ENCODE measurements at regions not wholly inside any gene's neighbourhood (a gene's known extent, or its start where the extent isn't known, plus 50 kb on each side); places are given as distances from the start of the nearest gene placed in this dataset.
"Not testable (repeated sequence)": the region's sequence is repeated elsewhere in the genome, so short reads cannot be mapped to it uniquely, and the experiment has no call there.

DNA sequence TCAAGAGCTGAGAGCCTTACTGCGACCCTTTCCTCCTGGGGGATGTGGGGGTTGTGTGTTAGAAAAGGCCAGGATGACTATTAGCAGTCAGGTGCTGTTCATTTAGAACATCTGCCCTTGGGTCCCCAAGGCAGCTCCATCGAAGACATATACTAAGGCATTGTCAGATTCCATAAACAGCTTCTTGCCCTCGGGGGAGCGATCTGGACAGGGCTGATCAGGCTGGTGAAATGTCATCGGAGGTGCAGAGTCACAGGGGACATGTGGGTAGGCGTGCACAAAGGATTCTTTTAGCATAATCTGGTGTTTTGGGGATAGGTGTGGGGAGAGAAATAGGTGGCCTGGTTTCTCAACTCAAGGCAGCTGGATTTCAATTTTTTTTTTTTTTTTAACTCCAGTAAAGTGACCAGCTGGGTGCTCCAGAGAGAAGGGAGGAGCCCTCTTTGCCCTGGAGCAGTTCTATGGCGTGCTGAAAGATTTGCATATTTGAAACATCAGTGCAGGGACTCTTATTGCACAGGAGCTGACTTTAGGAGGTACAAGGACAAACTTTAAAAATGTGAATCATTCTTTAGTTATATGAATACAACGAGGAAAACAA, 160.1 kb downstream of the SUDS3 start:
- no peak for DNase-seq (ENCODE audit: low read depth in 2 of 2)

DNA sequence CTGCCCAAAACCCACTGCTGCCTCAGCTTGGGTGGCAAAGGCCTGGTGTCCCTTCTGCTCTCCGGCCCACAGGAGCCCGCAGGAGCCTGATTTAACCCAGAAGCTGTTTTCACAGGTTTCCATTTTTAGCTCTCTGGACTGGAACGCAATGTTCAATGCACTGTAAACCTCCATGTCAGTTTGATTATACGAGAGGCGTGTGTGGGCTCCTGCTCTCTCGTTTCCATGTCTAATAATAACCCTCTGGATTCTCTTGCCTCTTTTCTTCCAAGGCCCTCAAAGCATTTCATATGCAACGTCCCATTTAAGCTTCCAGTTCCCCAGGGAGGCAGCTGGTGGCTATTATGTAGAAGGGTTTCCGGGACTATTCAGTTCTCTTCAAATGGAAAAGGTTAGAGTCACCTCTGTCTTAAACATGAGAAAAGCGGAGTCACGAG, 161.1 kb downstream of the SUDS3 start:
- no peak for DNase-seq (ENCODE audit: low read depth in 2 of 2)

DNA sequence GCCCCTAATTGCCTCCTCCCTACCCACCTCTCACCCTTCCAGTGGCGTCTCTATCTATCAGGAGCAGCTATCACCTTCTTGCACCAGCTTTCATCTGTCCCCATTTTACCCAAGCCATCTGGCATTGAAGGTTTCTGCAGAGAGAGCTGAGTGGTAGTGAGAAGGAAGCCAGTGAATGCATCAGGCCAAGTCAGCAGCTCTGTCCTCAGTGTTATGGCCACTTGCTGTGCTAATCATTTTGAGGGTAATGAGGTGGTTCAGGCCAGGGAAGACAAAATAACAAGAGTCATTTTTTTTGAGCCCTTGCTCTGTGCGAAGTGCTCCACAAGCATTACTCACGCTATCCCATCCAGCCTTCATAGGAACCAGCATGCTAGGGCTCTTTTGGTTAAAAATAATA, 164.7 kb downstream of the SUDS3 start:
- DNase-seq (ENCODE audit: low read depth in 2 of 2): no peak

DNA sequence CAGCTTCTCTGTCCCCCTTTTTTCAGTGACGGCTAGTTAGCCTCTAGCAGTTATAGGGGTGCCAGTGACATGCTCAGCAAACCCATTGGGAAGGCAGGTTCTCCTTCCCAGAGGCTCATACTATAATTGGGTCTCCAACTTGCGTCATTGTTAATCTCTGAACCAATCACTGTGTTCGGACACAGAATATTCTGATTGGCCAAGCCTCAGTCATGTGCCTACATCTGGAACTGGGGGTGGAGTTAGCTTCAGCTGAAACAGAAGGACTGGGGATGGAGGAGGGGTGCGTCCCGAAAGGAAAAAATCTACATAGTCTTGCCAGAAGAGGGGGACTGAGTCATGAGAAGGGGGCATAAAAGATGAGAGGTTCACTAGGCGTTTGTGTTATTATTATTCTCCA, 165.6 kb downstream of the SUDS3 start:
- no peak for DNase-seq (ENCODE audit: low read depth in 2 of 2)

DNA sequence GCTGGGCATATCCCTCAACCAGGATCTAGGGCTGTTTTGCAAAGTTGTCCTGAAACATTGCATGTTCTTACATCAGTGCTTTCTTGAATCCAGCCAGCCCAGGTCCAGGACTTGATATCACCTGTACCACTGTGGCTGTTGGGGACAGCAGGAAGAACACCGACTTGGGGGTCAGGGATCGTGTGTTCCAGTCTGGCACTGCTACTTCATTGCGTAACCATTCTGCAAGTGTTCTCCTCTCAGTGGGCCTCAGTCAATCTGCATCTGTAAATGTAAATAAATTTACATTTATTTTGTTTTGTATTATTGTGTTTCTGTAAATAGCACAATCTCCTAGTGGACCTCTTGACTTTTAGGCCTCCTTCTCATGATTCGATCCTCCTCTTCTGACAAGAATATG, 167.3 kb downstream of the SUDS3 start:
- DNase-seq (ENCODE audit: low read depth in 2 of 2): no peak

DNA sequence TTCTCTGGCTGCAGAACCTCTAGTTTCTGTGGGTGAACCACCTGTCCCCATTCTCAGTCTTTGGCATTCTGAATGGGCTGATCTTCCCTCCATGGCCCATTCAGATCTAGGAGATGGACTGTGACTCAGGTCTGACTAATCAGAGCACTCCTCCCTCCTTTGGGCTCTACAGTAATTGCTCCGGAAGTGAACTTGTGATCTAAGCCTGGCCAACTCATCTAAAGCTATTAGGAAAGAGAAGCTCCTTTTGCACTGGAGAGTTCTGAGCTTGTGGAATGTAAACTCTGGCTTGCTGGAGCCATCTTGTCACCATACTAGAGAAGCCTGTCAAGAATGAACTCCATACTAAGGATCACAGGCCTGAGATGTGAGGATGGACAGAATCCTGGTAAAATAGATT, 168.2 kb downstream of the SUDS3 start:
- DNase-seq (ENCODE audit: low read depth in 2 of 2): no peak

DNA sequence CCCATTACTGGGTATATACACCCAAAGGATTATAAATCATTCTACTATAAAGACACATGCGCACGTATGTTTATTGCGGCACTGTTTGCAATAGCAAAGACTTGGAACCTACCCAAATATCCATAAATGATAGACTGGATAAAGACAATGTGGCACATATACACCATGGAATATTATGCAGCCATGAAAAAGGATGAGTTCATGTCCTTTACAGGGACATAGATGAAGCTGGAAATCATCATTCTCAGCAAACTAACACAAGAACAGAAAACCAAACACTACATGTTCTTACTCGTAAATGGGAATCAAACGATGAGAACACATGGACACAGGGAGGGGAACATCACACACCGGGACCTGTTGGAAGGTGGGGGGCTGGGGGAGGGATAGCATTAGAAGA, 171.3 kb downstream of the SUDS3 start:
- not testable (repeated sequence) for DNase-seq (ENCODE audit: low read depth in 2 of 2)

DNA sequence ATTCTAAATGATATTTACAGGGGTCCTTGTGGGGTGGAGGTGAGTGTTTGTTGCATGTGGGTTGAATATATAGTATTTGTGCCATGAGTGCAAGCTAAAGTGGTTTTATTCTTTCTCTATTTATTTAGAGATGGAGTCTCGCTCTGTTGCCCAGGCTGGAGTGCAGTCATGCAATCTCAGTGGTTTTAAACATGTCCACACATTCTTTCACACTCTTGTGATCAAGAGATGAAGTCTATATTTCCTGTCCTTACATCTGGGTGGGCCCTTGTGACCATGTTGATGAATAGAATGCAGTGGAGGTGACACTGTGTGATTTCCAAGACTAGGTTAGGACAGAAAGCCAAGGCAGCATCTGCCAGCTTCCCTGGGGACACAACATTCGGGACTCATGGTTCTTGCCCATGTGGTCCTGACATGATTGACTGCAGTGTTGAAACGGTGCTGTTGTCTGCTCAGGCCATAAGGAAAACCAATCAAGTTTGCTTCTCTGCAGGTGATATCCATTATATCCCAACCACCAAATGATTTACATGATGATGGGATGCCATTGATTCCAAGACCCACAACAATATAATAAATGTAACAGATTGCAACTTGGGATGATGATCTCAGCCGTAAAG, 172.6 kb downstream of the SUDS3 start:
- no peak for DNase-seq (ENCODE audit: low read depth in 2 of 2)

DNA sequence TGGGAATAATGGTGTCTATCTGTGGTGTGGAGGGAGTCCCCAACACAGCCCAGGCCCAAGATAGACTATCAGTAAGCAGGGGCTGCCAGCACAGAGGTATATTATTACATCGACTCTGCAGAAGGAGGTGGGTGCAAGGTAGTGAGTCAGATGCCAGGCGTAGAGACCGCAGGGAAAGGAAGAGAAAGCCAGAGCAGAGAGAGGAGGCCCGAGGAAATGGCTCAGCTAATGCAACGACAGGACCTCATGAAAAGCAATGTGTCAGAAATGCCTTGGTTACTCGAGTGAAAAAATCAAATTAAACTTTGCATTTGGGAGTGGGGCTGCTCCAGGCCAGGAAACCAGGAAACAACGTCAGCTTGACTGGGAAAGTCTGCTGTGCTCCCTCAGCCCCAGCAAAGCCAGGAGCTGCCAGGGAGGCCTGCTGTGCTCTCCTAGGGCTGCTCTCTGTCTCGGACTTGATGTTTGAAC, 173.2 kb downstream of the SUDS3 start:
- no peak for DNase-seq (ENCODE audit: low read depth in 2 of 2)

DNA sequence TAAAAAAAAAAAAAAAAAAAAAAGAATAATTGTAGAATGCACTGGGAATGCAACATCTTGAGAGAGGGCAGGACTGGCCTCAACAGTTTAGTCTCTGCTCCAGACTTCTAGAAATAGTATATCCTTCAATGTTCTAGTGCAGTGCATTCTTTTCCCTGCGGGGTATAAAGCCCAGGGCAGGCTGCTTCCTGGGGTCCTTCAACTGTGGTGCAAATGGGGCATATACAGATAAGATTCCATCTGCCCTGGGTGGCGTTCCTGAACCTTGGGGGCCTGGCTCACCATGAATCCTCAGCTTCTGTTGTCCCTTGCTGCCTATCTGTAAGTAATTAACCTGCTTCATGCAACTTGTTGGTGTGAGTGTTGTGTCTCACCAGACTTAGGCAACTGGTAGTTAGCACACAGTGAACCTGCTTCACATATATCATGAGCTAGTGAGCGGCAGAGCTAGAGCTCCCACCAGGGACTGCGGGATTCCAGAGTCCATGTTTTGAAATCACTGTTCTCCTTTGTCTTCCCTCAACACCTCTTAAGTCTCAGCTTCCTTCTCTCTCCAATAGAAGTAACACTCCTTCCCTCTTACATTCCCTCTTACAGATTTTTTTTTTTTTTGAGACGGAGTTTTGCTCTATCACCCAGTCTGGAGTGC, 177.6 kb downstream of the SUDS3 start:
- DNase-seq (ENCODE audit: low read depth in 2 of 2): no peak

DNA sequence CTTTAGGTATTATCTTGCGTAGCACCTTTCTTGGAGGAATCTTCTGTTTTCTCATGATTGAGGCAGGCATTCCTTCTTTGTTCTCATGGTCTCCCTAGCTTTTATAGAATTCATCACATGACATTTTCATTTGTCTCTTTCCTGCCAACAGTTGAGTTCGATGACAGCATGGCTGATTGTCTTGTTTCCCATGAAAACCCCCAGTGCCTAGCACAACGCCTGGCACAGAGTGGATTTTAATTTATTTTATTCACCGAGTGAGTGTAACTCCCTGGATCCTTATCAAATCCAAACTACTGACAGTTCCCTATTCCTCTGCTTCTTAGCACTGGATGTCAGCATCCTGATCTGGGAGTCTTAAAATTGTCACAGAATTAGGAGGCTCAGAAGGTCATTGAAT, 182.6 kb downstream of the SUDS3 start:
- DNase-seq (ENCODE audit: low read depth in 2 of 2): no peak

DNA sequence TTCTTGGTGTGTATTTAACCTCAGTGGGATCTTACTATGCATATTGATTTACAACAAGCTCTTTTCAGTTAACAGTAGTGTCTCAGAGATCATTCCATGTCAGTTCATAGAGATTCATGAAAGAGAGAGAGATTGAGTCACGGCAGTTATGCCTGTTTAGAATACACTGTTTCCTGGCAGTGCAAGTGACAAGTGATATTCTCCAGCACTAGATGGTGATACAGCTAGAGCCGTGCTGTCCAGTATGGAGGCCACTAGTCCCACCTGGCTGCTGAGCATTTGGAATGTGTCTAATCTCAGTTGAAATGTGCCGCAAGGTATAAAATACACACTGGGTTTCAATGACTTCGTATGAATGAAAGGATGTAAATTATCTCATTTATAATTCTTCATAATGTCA, 184.4 kb downstream of the SUDS3 start:
- DNase-seq (ENCODE audit: low read depth in 2 of 2): no peak

DNA sequence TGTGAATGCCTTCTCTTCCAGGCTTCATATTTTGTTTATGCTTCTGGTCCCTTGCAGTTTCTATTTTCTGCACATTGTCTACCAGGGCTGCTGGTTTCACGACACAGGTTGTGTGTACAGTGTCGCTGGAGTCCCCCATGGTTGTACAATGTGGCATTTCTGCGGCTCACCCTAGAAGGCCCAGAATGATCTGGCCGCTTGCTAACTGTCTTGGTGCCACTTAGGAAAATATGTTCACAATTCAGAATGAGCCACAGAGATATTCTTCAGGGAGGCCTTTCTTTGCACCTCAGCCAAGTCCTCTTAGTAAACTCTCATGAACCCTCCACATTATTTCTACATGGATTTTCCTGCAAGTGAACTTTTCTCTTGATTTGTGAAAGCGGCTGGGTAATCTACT, 195.4 kb downstream of the SUDS3 start:
- no peak for DNase-seq (ENCODE audit: low read depth in 2 of 2)

DNA sequence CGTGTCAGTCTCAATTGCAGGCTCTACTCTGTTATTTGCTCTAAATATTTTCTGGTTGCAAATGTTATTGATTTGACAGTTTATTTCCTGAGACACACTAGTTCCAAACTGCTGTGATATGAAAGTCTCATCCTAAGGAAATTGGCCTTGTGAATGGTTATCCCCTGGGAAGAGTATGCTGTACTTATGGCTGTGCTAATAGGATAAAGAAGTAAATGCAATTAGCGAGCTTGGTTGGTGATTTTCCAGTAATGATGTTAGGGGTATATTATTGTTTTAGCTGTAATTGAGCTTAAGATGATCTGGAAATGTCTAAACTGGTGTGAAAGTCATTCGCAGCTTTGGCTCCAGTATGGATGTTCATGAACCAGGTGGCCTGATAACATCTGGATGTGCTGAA, 197.9 kb downstream of the SUDS3 start:
- DNase-seq (ENCODE audit: low read depth in 2 of 2): no peak

DNA sequence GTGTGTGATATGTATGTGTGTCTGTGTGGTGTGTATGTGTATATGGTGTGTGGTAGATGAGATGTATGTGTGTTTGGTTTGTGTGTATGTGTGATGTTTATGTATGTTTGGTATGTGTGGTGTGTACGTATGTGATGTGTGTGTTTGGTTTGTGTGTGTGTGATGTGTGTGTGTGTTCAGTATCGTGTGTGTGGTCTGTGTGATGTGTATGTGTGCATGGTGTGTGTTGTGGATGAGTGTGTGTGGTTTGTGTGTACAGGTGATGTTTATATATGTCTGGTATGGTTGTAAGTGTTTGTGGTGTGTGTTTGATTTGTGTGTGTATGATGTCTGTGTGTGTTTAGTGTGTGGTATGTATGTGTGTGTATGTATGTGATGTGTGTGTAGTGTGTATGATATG, 199.4 kb downstream of the SUDS3 start:
- DNase-seq (ENCODE audit: low read depth in 2 of 2): no peak

DNA sequence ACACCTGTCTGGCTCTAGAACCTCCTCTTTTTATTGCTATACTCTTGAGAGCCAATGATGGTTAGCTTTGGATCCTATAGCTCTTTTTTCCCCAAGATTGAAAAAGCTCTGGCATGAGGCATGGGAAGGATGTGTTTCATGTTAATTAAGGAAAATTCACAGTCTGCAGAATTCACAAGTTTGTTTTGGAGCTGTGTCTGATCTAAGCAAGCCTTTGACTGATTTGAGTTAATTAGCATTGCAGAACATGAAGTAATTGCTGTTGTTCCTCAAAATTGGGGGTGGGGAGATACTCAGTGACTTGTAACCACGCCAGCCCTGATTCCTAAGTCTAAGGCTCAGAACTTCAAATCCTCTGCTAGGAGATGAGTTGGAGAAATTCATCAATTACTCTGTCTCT, 205.0 kb downstream of the SUDS3 start:
- DNase-seq (ENCODE audit: low read depth in 2 of 2): no peak

DNA sequence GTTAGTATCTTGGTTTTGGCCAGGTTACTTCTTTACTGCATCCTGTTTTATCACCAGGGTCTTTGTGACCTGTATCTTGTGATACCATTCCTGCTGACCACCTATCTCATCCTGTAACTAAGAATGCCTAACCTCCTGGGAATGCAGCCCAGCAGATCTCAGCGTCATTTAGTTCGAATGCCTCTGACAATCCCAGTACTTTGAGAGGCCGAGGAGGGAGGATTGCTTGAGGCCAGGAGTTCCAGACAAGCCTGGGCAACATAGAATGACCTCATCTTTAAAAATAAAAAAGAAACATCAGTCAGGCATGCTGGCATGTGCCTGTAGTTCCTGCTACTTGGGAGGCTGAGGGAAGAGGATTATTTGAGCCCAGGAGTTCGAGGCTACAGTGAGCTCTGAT, 206.5 kb downstream of the SUDS3 start:
- no peak for DNase-seq (ENCODE audit: low read depth in 2 of 2)

DNA sequence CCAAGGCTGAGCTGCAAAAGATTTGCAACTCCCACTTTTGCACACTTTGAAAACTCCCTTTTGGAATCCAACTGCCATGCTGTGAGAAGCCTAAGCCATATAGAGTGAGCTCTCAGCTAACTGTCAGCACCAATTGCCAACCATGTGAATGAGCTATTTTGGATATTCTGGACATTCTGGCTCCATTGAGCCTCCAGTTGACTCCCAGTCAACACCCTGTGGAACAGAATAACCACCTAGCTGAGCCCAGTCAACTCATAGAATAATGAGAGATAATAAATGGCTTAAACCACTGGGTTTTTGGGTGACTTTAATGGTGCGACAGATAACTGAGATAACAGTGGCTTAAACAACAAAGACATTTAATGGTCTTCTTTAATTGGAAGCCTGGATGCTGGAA, 210.1 kb downstream of the SUDS3 start:
- DNase-seq (ENCODE audit: low read depth in 2 of 2): no peak

DNA sequence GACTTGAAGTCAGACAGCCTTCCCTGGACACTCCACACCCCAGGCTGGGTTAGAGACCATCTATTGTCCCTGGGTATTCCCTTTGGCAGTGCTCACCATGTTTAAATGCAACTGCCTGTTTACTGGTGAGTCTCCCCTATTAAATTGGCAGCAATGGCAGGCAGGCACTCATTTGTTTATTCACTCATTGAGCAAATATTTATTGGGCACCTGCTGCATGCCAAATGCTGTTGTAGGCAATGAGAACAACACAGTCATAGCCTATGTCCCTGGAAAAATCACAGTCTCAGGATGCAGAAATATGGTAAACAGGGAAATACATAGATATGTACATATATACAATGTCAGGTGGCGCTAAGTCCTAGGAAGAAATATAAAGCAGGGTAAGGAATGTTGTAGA, 212.8 kb downstream of the SUDS3 start:
- DNase-seq (ENCODE audit: low read depth in 2 of 2): no peak

DNA sequence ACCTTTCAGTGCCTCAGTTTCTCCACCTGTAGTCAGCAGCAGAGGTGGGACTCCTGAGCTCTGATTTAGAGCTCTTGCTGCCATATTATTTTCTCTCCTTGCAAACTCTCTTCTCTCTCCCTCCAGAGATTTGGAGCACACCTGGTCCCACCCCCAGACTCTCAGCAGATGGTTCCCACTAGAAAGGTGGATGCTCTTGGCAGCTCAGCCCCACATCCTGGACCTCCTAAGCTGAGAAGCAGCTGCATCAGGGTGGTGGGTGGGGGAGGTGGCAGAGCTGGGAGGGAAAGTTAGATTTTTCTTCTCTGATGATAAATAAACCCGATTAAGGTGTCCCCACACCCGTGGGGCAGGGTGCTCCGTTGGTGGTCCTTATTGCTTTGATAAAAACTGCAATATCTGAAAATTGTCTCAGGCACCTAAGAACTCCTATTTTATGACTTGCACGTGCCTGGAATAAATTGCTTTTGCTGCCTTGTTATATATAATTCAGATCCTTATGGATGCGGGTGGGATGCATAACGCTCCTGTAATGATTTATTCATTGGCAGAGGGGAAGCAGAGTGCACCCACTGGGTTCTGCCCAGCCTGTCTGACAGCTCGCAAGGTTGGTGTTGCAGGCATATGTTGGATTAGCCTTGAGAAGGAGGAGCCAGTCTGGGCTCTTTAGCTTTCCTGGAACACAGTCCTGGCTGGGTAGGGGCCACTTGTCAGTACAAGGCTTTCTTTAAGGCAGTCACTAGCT, 214.2 kb downstream of the SUDS3 start:
- DNase-seq (ENCODE audit: low read depth in 2 of 2): no peak

DNA sequence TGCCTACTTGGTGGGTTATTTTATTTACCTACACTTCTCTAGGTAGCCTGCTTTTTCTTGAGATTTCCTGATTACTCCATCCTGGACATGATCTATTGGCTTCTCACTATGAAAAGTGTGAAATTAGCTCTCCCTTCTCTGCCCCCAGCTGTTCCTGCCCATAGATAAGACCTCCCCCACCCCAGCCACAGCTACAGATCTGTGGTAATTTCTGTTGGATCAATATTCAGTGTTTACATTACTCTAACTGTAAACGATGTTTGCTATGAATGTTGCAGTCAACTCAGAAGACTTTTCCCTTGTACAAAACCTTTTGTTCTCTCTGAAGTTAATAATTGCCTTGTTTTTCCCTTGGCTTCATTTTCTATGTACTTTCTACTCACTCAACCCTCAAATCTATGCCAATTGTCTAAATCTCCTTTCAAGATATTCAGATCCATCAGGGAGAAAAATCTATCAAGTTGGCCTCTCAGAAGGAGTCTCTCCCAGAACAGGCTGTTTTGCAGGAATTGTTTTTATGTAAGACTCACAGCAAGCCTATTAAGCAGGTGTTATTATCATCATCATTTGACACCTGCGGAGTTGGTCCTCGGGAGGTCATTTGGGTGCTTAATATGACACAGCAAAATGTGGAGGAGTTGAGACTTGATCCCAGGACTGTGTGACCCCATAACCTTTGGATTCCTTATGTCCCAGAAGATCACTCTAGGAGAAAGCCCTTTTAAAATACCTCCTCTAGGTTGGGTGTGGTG, 227.4 kb downstream of the SUDS3 start:
- DNase-seq (ENCODE audit: low read depth in 2 of 2): no peak

DNA sequence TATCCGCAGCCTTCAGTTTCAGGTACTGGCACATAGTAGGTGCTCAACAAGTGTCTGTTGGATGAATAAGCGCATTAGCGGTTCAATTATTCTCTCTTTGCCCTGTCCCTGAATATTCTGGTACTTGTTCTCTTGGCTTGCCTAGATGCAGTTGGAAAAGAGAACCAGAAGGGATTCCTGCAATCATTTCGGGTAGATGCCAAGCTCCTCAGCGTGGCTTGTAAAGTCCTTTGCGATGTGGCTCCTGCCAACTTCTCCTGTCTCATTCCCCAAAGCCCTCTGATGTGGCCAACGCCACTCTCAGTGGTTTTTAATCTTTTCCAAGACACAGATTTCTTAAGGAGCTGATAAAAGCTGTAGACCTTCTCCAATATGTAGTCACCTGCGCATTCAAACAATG, 230.3 kb downstream of the SUDS3 start:
- no peak for DNase-seq (ENCODE audit: low read depth in 2 of 2)

All from activated CD4-positive, alpha-beta T cell treated with anti-CD3 and anti-CD28 coated beads for 24 hours (primary cell).